Ishikawa (cell line): ENCODE measurements at regions not wholly inside any gene's neighbourhood (a gene's known extent, or its start where the extent isn't known, plus 50 kb on each side); places are given as distances from the start of the nearest gene placed in this dataset.

Experiments used
- CEBPB ChIP-seq: IDR thresholded peaks from 2 replicates; pipeline ENCODE4 v1.6.1; 2012
- CREB1 ChIP-seq: IDR thresholded peaks from 2 replicates; pipeline ENCODE4 v1.6.1; 2012; ENCODE audit warnings: low read depth
- EGR1 ChIP-seq: IDR thresholded peaks from 2 replicates; pipeline ENCODE4 v1.6.1; 2012
- EP300 ChIP-seq: IDR thresholded peaks from 2 replicates; pipeline ENCODE4 v1.6.1; 2012; ENCODE audit warnings: borderline replicate concordance
- FOXM1 ChIP-seq: IDR thresholded peaks from 2 replicates; pipeline ENCODE4 v1.6.1; 2012; ENCODE audit warnings: low read depth, borderline replicate concordance
- MAX ChIP-seq: IDR thresholded peaks from 2 replicates; pipeline ENCODE4 v1.6.1; 2012
- NFIC ChIP-seq: IDR thresholded peaks from 2 replicates; pipeline ENCODE4 v1.6.1; 2012
- RAD21 ChIP-seq: IDR thresholded peaks from 2 replicates; pipeline ENCODE4 v1.6.1; 2012; ENCODE audit warnings: low read depth
- REST ChIP-seq: IDR thresholded peaks from 2 replicates; pipeline ENCODE4 v1.6.1; 2012; ENCODE audit warnings: low read depth, mild to moderate bottlenecking
- TAF1 ChIP-seq: IDR thresholded peaks from 2 replicates; pipeline ENCODE4 v1.6.1; 2012; ENCODE audit warnings: low read depth, mild to moderate bottlenecking
- TCF12 ChIP-seq: IDR thresholded peaks from 2 replicates; pipeline ENCODE4 v1.6.1; 2012; ENCODE audit warnings: low read depth
- TEAD4 ChIP-seq: IDR thresholded peaks from 2 replicates; pipeline ENCODE4 v1.6.1; 2012
- USF1 ChIP-seq: IDR thresholded peaks from 2 replicates; pipeline ENCODE4 v1.6.1; 2012
- YY1 ChIP-seq: IDR thresholded peaks from 2 replicates; pipeline ENCODE4 v1.6.1; 2012; ENCODE audit warnings: low read depth
- ZBTB7A ChIP-seq: IDR thresholded peaks from 2 replicates; pipeline ENCODE4 v1.6.1; 2012; ENCODE audit warnings: low read depth

- TF ChIP-seq NFIC (no peak), TAF1 (no peak), CREB1 (no peak), USF1 (no peak), EP300 (no peak), TEAD4 (no peak), FOXM1 (no peak), EGR1 (no peak), REST (no peak), ZBTB7A (no peak), TCF12 (no peak), YY1 (no peak), CEBPB (no peak), RAD21 (no peak), MAX (no peak)
Measured at GRCh38 chr3:89617706-89618105, 510.3 kb downstream of the EPHA3 start.

GRCh38 chr3:89619263-89619662, 511.8 kb downstream of the EPHA3 start:
- no peak for TF ChIP-seq NFIC
- no peak for TF ChIP-seq MAX
- no peak for TF ChIP-seq REST
- TF ChIP-seq FOXM1 = no peak
- TF ChIP-seq TCF12 = no peak
- TF ChIP-seq CEBPB = no peak
- no peak for TF ChIP-seq EP300
- TF ChIP-seq CREB1 = no peak
- TF ChIP-seq USF1 = no peak
- no peak for TF ChIP-seq ZBTB7A
- no peak for TF ChIP-seq TEAD4
- no peak for TF ChIP-seq RAD21

- TF ChIP-seq USF1 = no peak
- no peak for TF ChIP-seq REST
- no peak for TF ChIP-seq TCF12
- no peak for TF ChIP-seq RAD21
- TF ChIP-seq FOXM1 = no peak
- TF ChIP-seq NFIC = no peak
- TF ChIP-seq ZBTB7A = no peak
- TF ChIP-seq CREB1 = no peak
- TF ChIP-seq TAF1 = no peak
- no peak for TF ChIP-seq YY1
Measured at GRCh38 chr3:89622063-89622700, 514.8 kb downstream of the EPHA3 start.

- no peak for TF ChIP-seq ZBTB7A
- no peak for TF ChIP-seq CREB1
- TF ChIP-seq REST = no peak
- TF ChIP-seq TAF1 = no peak
- no peak for TF ChIP-seq FOXM1
- TF ChIP-seq YY1 = no peak
- TF ChIP-seq TEAD4 = no peak
- TF ChIP-seq TCF12 = no peak
- TF ChIP-seq RAD21 = no peak
- TF ChIP-seq USF1 = no peak
- no peak for TF ChIP-seq MAX
- no peak for TF ChIP-seq CEBPB
- TF ChIP-seq NFIC = no peak
- no peak for TF ChIP-seq EP300
Measured at GRCh38 chr3:89624494-89624893, 517.1 kb downstream of the EPHA3 start.
